Stimulated activated CD4-positive, alpha-beta T cell treated with anti-CD3 and anti-CD28 coated beads, Interleukin-4, amount 100 ng/mL, for 48 hours (primary cell): ENCODE measurements at regions not wholly inside any gene's neighbourhood (a gene's known extent, or its start where the extent isn't known, plus 50 kb on each side); places are given as distances from the start of the nearest gene placed in this dataset.
A peak's percentile ranks its signal among the peaks of the same experiment; 100 is the strongest.
"Not testable (repeated sequence)": the region's sequence is repeated elsewhere in the genome, so short reads cannot be mapped to it uniquely, and the experiment has no call there.

ENCODE experiments used
- DNase-seq, 2 donors: peaks; one replicate each; pipeline ENCODE4 v3.0.0-alpha.2; 2020; ENCODE audit warnings: low read depth in 2 of 2

GRCh38 chr4:123638834-123639233, 242.2 kb downstream of the SPRY1 start:
- DNase-seq = no peak

- no peak for DNase-seq
Measured at GRCh38 chr4:123640271-123640670, 243.7 kb downstream of the SPRY1 start.

GRCh38 chr4:123640824-123641223, 244.2 kb downstream of the SPRY1 start:
- no peak for DNase-seq

GRCh38 chr4:123643691-123644090, 247.1 kb downstream of the SPRY1 start:
- no peak for DNase-seq

GRCh38 chr4:123649250-123649644, 252.7 kb downstream of the SPRY1 start:
- DNase-seq = no peak

GRCh38 chr4:123649645-123650391, 253.2 kb downstream of the SPRY1 start:
- no peak for DNase-seq

GRCh38 chr4:123651066-123651465, 254.5 kb downstream of the SPRY1 start:
- DNase-seq = no peak

- DNase-seq = no peak
Measured at GRCh38 chr4:123651536-123652180, 255.1 kb downstream of the SPRY1 start.

GRCh38 chr4:123652476-123652875, 255.9 kb downstream of the SPRY1 start:
- no peak for DNase-seq

- no peak for DNase-seq
Measured at GRCh38 chr4:123653236-123653635, 256.6 kb downstream of the SPRY1 start.

- DNase-seq = not testable (repeated sequence)
Measured at GRCh38 chr4:123656746-123657294, 260.2 kb downstream of the SPRY1 start.

- DNase-seq = not testable (repeated sequence)
Measured at GRCh38 chr4:123657606-123658005, 261.0 kb downstream of the SPRY1 start.

GRCh38 chr4:123659262-123659661, 262.7 kb downstream of the SPRY1 start:
- no peak for DNase-seq

GRCh38 chr4:123659730-123660129, 263.1 kb downstream of the SPRY1 start:
- no peak for DNase-seq

- DNase-seq = no peak
Measured at GRCh38 chr4:123661080-123661737, 264.6 kb downstream of the SPRY1 start.

- no peak for DNase-seq
Measured at GRCh38 chr4:123662827-123663226, 266.2 kb downstream of the SPRY1 start.

GRCh38 chr4:123666486-123666885, 269.9 kb downstream of the SPRY1 start:
- DNase-seq = no peak

GRCh38 chr4:123667496-123667895, 270.9 kb downstream of the SPRY1 start:
- DNase-seq = no peak

GRCh38 chr4:123667991-123668390, 271.4 kb downstream of the SPRY1 start:
- DNase-seq = no peak

- peak; percentile 8 to 16 for DNase-seq
Measured at GRCh38 chr4:123671636-123672404, 275.2 kb downstream of the SPRY1 start.

- no peak for DNase-seq
Measured at GRCh38 chr4:123672987-123673386, 276.4 kb downstream of the SPRY1 start.

- DNase-seq = no peak
Measured at GRCh38 chr4:123673971-123674370, 277.4 kb downstream of the SPRY1 start.
